ENCODE measurements at regions not wholly inside any gene's neighbourhood (a gene's known extent, or its start where the extent isn't known, plus 50 kb on each side); places are given as distances from the start of the nearest gene placed in this dataset.

GRCh38 chr12:77535734-77536133 lies 295.0 kb upstream of the NAV3 start:
- TF ChIP-seq POLR2AphosphoS5 (IDR thresholded peaks at IDR 0.05) (no peak), CTCF (IDR thresholded peaks at IDR 0.05) (no peak), POLR2A (IDR thresholded peaks at IDR 0.05) (no peak)
- 74% methylated on average over 2 of the region's 2 CpGs for WGBS
- Histone ChIP-seq H3K9me3 (no peaks in the 10 kb centered on the region), H3K27ac (no peak overlapping the region), H3K36me3 (no peaks in the 10 kb centered on the region), H3K27me3 (replicated peaks; ENCODE audit: insufficient read depth) (no peaks in the 10 kb centered on the region), H3K4me3 (no peak overlapping the region), H3K4me1 (replicated peaks) (no peaks in the 10 kb centered on the region)
- intact Hi-C loops (cut with DNase I): no loop called here
- DNase-seq (ENCODE audit: low spot score): no peak

- H3K9me3 ChIP-seq: no peaks in the 10 kb centered on the region
- TF ChIP-seq POLR2A (IDR thresholded peaks at IDR 0.05) (no peak), POLR2AphosphoS5 (IDR thresholded peaks at IDR 0.05) (no peak), CTCF (IDR thresholded peaks at IDR 0.05) (no peak)
- no peak overlapping the region for H3K27ac ChIP-seq
- no peak overlapping the region for H3K4me3 ChIP-seq
- no peaks in the 10 kb centered on the region for H3K27me3 ChIP-seq (replicated peaks; ENCODE audit: insufficient read depth)
- H3K36me3 ChIP-seq: no peaks in the 10 kb centered on the region
- H3K4me1 ChIP-seq (replicated peaks): no peaks in the 10 kb centered on the region
- intact Hi-C loops (cut with DNase I): no loop called here
- no peak for DNase-seq (ENCODE audit: low spot score)
These were observed 298.8 kb upstream of the NAV3 start for GRCh38 chr12:77531912-77532311.

- Histone ChIP-seq H3K4me1 (replicated peaks) (no peaks in the 10 kb centered on the region), H3K36me3 (no peaks in the 10 kb centered on the region), H3K27ac (no peak overlapping the region), H3K9me3 (no peaks in the 10 kb centered on the region), H3K27me3 (replicated peaks; ENCODE audit: insufficient read depth) (no peaks in the 10 kb centered on the region), H3K4me3 (no peak overlapping the region)
- intact Hi-C loops (cut with DNase I): no loop called here
- 69% methylated on average over 1 of the region's 1 CpG for WGBS
- DNase-seq (ENCODE audit: low spot score): no peak
- no peak for TF ChIP-seq POLR2AphosphoS5 (IDR thresholded peaks at IDR 0.05)
- no peak for TF ChIP-seq POLR2A (IDR thresholded peaks at IDR 0.05)
- TF ChIP-seq CTCF (IDR thresholded peaks at IDR 0.05): no peak
These were observed 308.4 kb upstream of the NAV3 start for GRCh38 chr12:77522247-77522646.

GRCh38 chr12:77521508-77522115 lies 309.1 kb upstream of the NAV3 start:
- WGBS: 80% methylated on average over 1 of the region's 1 CpG
- no peaks in the 10 kb centered on the region for H3K36me3 ChIP-seq
- DNase-seq (ENCODE audit: low spot score): no peak
- TF ChIP-seq CTCF (IDR thresholded peaks at IDR 0.05) (no peak), POLR2A (IDR thresholded peaks at IDR 0.05) (no peak), POLR2AphosphoS5 (IDR thresholded peaks at IDR 0.05) (no peak)
- no peaks in the 10 kb centered on the region for H3K9me3 ChIP-seq
- no peaks in the 10 kb centered on the region for H3K4me1 ChIP-seq (replicated peaks)
- intact Hi-C loops (cut with DNase I): no loop called here
- H3K27me3 ChIP-seq (replicated peaks; ENCODE audit: insufficient read depth): no peaks in the 10 kb centered on the region
- H3K27ac ChIP-seq: no peak overlapping the region
- H3K4me3 ChIP-seq: no peak overlapping the region

- intact Hi-C loops (cut with DNase I): no loop called here
- no peaks in the 10 kb centered on the region for H3K27me3 ChIP-seq (replicated peaks; ENCODE audit: insufficient read depth)
- WGBS: 70% methylated on average over 3 of the region's 3 CpGs
These were observed 316.2 kb upstream of the NAV3 start for GRCh38 chr12:77514511-77514910.

More at GRCh38 chr12:77514511-77514910, 316.2 kb upstream of the NAV3 start:
- Histone ChIP-seq H3K9me3 (no peaks in the 10 kb centered on the region), H3K36me3 (no peaks in the 10 kb centered on the region), H3K4me3 (no peak overlapping the region), H3K4me1 (replicated peaks) (no peaks in the 10 kb centered on the region), H3K27ac (no peak overlapping the region)
- no peak for TF ChIP-seq POLR2AphosphoS5 (IDR thresholded peaks at IDR 0.05)
- no peak for TF ChIP-seq CTCF (IDR thresholded peaks at IDR 0.05)
- no peak for DNase-seq (ENCODE audit: low spot score)
